ENCODE measurements at regions not wholly inside any gene's neighbourhood (a gene's known extent, or its start where the extent isn't known, plus 50 kb on each side); places are given as distances from the start of the nearest gene placed in this dataset.

GRCh38 chr14:61618448-61618847 lies 76.9 kb upstream of the HIF1A start:
- H3K27ac ChIP-seq: no peak overlapping the region
- no peaks in the 10 kb centered on the region for H3K27me3 ChIP-seq (replicated peaks; ENCODE audit: insufficient read depth)
- intact Hi-C loops (cut with DNase I): no loop called here
- no peaks in the 10 kb centered on the region for H3K36me3 ChIP-seq
- H3K4me3 ChIP-seq: no peak overlapping the region
- H3K9me3 ChIP-seq: no peaks in the 10 kb centered on the region
- TF ChIP-seq POLR2A (IDR thresholded peaks at IDR 0.05) (no peak), CTCF (IDR thresholded peaks at IDR 0.05) (no peak), POLR2AphosphoS5 (IDR thresholded peaks at IDR 0.05) (no peak)
- H3K4me1 ChIP-seq (replicated peaks): no peaks in the 10 kb centered on the region
- 88% methylated on average over 5 of the region's 5 CpGs for WGBS
- DNase-seq (ENCODE audit: low spot score): no peak

- Histone ChIP-seq H3K27me3 (replicated peaks; ENCODE audit: insufficient read depth) (no peaks in the 10 kb centered on the region), H3K4me1 (replicated peaks) (no peaks in the 10 kb centered on the region), H3K27ac (no peak overlapping the region), H3K36me3 (no peaks in the 10 kb centered on the region), H3K9me3 (no peaks in the 10 kb centered on the region), H3K4me3 (no peak overlapping the region)
- intact Hi-C loops (cut with DNase I): no loop called here
- no peak for TF ChIP-seq POLR2A (IDR thresholded peaks at IDR 0.05)
- no peak for TF ChIP-seq POLR2AphosphoS5 (IDR thresholded peaks at IDR 0.05)
- TF ChIP-seq CTCF (IDR thresholded peaks at IDR 0.05): no peak
- WGBS: 93% methylated on average over 4 of the region's 4 CpGs
- no peak for DNase-seq (ENCODE audit: low spot score)
Measured at GRCh38 chr14:61619494-61619893, 75.8 kb upstream of the HIF1A start.

GRCh38 chr14:61620130-61620946 lies 75.0 kb upstream of the HIF1A start:
- Histone ChIP-seq H3K27me3 (replicated peaks; ENCODE audit: insufficient read depth) (no peaks in the 10 kb centered on the region), H3K4me1 (replicated peaks) (no peaks in the 10 kb centered on the region), H3K36me3 (no peaks in the 10 kb centered on the region), H3K9me3 (no peaks in the 10 kb centered on the region), H3K27ac (no peak overlapping the region), H3K4me3 (no peak overlapping the region)
- WGBS: 64% methylated on average over 6 of the region's 6 CpGs
- TF ChIP-seq CTCF (IDR thresholded peaks at IDR 0.05): no peak
- TF ChIP-seq POLR2A (IDR thresholded peaks at IDR 0.05): no peak
- TF ChIP-seq POLR2AphosphoS5 (IDR thresholded peaks at IDR 0.05): no peak
- intact Hi-C loops (cut with DNase I): loop anchor here (10.0 kb wide), 1 partner anchor 74 kb away; the partner anchor contains the start of gene HIF1A
- no peak for DNase-seq (ENCODE audit: low spot score)

- intact Hi-C loops (cut with DNase I): loop anchor here (10.0 kb wide), 1 partner anchor 73 kb away; the partner anchor contains the start of gene HIF1A
- DNase-seq (ENCODE audit: low spot score): no peak
- no peaks in the 10 kb centered on the region for H3K9me3 ChIP-seq
- no peaks in the 10 kb centered on the region for H3K27me3 ChIP-seq (replicated peaks; ENCODE audit: insufficient read depth)
- no peak overlapping the region for H3K4me3 ChIP-seq
- H3K4me1 ChIP-seq (replicated peaks): no peaks in the 10 kb centered on the region
- H3K27ac ChIP-seq: no peak overlapping the region
- H3K36me3 ChIP-seq: no peaks in the 10 kb centered on the region
- no peak for TF ChIP-seq CTCF (IDR thresholded peaks at IDR 0.05)
- TF ChIP-seq POLR2A (IDR thresholded peaks at IDR 0.05): no peak
- TF ChIP-seq POLR2AphosphoS5 (IDR thresholded peaks at IDR 0.05): no peak
- 83% methylated on average over 7 of the region's 7 CpGs for WGBS
Measured at GRCh38 chr14:61621444-61621843, 73.9 kb upstream of the HIF1A start.

- intact Hi-C loops (cut with DNase I): loop anchor here (10.0 kb wide), 1 partner anchor 73 kb away; the partner anchor contains the start of gene HIF1A
- no peak for TF ChIP-seq CTCF (IDR thresholded peaks at IDR 0.05)
- TF ChIP-seq POLR2A (IDR thresholded peaks at IDR 0.05): no peak
- TF ChIP-seq POLR2AphosphoS5 (IDR thresholded peaks at IDR 0.05): no peak
Measured at GRCh38 chr14:61622051-61622450, 73.3 kb upstream of the HIF1A start.

More at GRCh38 chr14:61622051-61622450, 73.3 kb upstream of the HIF1A start:
- H3K27ac ChIP-seq: no peak overlapping the region
- H3K4me3 ChIP-seq: no peak overlapping the region
- no peaks in the 10 kb centered on the region for H3K36me3 ChIP-seq
- DNase-seq (ENCODE audit: low spot score): no peak
- H3K9me3 ChIP-seq: no peaks in the 10 kb centered on the region
- no peaks in the 10 kb centered on the region for H3K27me3 ChIP-seq (replicated peaks; ENCODE audit: insufficient read depth)
- H3K4me1 ChIP-seq (replicated peaks): no peaks in the 10 kb centered on the region

Measured in prostate gland (tissue), 2 donors.